ENCODE measurements at regions not wholly inside any gene's neighbourhood (a gene's known extent, or its start where the extent isn't known, plus 50 kb on each side); places are given as distances from the start of the nearest gene placed in this dataset.

GRCh38 chr16:86357303-86357702 lies 153.0 kb upstream of the FOXF1 start:
- in situ Hi-C loops (cut with MboI; ENCODE audit: low pct_unique_long_range_greater_than_20kb, low sequenced_read_pairs, unreplicated experiment): no loop called here
- no peak for DNase-seq (ENCODE audit: low spot score)
- TF ChIP-seq, protein P1, sequence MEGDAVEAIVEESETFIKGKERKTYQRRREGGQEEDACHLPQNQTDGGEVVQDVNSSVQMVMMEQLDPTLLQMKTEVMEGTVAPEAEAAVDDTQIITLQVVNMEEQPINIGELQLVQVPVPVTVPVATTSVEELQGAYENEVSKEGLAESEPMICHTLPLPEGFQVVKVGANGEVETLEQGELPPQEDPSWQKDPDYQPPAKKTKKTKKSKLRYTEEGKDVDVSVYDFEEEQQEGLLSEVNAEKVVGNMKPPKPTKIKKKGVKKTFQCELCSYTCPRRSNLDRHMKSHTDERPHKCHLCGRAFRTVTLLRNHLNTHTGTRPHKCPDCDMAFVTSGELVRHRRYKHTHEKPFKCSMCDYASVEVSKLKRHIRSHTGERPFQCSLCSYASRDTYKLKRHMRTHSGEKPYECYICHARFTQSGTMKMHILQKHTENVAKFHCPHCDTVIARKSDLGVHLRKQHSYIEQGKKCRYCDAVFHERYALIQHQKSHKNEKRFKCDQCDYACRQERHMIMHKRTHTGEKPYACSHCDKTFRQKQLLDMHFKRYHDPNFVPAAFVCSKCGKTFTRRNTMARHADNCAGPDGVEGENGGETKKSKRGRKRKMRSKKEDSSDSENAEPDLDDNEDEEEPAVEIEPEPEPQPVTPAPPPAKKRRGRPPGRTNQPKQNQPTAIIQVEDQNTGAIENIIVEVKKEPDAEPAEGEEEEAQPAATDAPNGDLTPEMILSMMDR (IDR thresholded peaks at IDR 0.05; ENCODE audit: extremely low read depth, insufficient read depth, missing control alignments): no peak

GRCh38 chr16:86357950-86358349 lies 152.4 kb upstream of the FOXF1 start:
- TF ChIP-seq, protein P1 (IDR thresholded peaks at IDR 0.05; ENCODE audit: extremely low read depth, insufficient read depth, missing control alignments): no peak
- in situ Hi-C loops (cut with MboI; ENCODE audit: low pct_unique_long_range_greater_than_20kb, low sequenced_read_pairs, unreplicated experiment): no loop called here

GRCh38 chr16:86359571-86359970 lies 150.8 kb upstream of the FOXF1 start:
- DNase-seq (ENCODE audit: low spot score): no peak
- in situ Hi-C loops (cut with MboI; ENCODE audit: low pct_unique_long_range_greater_than_20kb, low sequenced_read_pairs, unreplicated experiment): no loop called here
- TF ChIP-seq, protein P1 (IDR thresholded peaks at IDR 0.05; ENCODE audit: extremely low read depth, insufficient read depth, missing control alignments): no peak

More at GRCh38 chr16:86357950-86358349, 152.4 kb upstream of the FOXF1 start:
- no peak for DNase-seq (ENCODE audit: low spot score)

- no peak for DNase-seq (ENCODE audit: low spot score)
- in situ Hi-C loops (cut with MboI; ENCODE audit: low pct_unique_long_range_greater_than_20kb, low sequenced_read_pairs, unreplicated experiment): no loop called here
- TF ChIP-seq, protein P1 (IDR thresholded peaks at IDR 0.05; ENCODE audit: extremely low read depth, insufficient read depth, missing control alignments): no peak
Observed at GRCh38 chr16:86362155-86362849, 148.0 kb upstream of the FOXF1 start.

DNA sequence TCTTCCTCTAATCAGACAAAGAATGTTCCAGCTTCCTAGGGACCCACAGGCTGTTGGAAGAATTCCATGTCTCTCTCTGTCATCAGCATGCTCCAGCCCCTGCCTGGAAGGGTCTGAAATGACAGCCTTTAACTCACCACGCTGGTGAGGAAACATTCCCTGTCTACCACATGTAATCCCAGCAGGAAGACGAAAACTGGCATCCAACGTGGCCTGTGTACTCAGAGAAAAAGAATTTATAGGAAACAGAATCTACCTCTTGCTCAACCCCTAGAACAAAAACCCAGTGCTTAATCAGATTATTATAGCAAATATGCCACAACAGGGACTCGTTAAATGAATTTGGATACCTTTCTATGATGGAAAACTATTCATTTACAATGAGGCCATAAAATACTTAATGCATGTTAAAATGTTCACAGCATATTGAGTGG lies 147.3 kb upstream of the FOXF1 start:
- TF ChIP-seq, protein P1 (IDR thresholded peaks at IDR 0.05; ENCODE audit: extremely low read depth, insufficient read depth, missing control alignments): no peak
- in situ Hi-C loops (cut with MboI; ENCODE audit: low pct_unique_long_range_greater_than_20kb, low sequenced_read_pairs, unreplicated experiment): no loop called here
- DNase-seq (ENCODE audit: low spot score): no peak

DNA sequence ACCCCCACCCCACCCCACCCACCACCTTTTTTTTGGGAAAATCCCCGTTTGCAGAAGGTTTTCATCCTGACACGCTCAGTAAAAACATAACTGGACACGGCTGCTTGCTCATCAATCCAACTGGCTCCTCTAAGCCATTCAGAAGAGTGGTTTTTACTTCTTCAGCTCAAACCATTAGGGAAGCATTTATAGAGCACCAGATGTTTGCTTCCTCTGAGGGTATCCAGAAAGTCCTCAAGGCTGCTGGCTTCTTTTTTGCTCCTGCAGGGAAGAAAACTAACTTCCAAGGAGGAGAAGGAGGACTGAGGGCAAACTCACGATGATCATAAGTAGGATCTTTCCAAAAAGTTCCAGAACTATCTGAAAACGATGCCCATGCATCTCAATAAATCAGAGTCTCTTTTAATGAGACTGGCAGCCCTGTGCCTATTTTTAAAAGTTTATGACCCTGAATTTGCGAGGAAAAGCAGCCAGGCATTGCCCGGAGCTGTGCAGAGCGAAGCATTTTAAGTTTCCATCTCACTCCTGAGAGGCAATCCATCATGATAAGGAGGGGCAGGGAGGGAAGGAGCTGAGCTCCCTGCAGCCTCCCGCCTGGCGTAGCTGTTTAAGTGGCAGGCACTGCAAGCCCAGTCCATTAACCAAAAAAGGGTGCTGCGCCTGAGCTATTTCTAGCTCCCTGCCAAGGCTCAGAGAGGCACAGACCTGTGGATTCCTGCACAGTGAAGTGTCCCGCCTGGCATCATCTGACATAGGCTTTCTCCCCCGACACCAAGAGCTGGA lies 146.3 kb upstream of the FOXF1 start:
- TF ChIP-seq, protein P1 (IDR thresholded peaks at IDR 0.05; ENCODE audit: extremely low read depth, insufficient read depth, missing control alignments): no peak
- in situ Hi-C loops (cut with MboI; ENCODE audit: low pct_unique_long_range_greater_than_20kb, low sequenced_read_pairs, unreplicated experiment): no loop called here
- DNase-seq (ENCODE audit: low spot score): no peak

Measured in GM13977 (cell line).